22Rv1 (cell line): ENCODE measurements at regions not wholly inside any gene's neighbourhood (a gene's known extent, or its start where the extent isn't known, plus 50 kb on each side); places are given as distances from the start of the nearest gene placed in this dataset.
A peak's percentile ranks its signal among the peaks of the same experiment; 100 is the strongest.
"Not testable (repeated sequence)": the region's sequence is repeated elsewhere in the genome, so short reads cannot be mapped to it uniquely, and the experiment has no call there.

Experiments used
- H3K27ac ChIP-seq: fragments of 450-650 bp; 2 replicates; pipeline ENCODE4 v1.5.1; 2017
- CTCF ChIP-seq: fragments of 450-650 bp; IDR thresholded peaks from 2 replicates; pipeline ENCODE4 v1.5.1; 2017; ENCODE audit warnings: mild to moderate bottlenecking
- ZFX ChIP-seq: fragments of 450-650 bp; IDR thresholded peaks from 2 replicates; pipeline ENCODE4 v1.6.1; 2017; ENCODE audit warnings: antibody characterized with exemption, borderline replicate concordance

GRCh38 chr13:78121459-78122348, 203.1 kb upstream of the EDNRB start:
- TF ChIP-seq ZFX (no peak), CTCF (peak; percentile 85)
- H3K27ac ChIP-seq, result no peak overlapping the region

- no peak overlapping the region for H3K27ac ChIP-seq
- no peak for TF ChIP-seq ZFX
- TF ChIP-seq CTCF, result no peak
Observed at GRCh38 chr13:78121001-78121400, 202.4 kb upstream of the EDNRB start.

GRCh38 chr13:78120144-78120543, 201.5 kb upstream of the EDNRB start:
- H3K27ac ChIP-seq, result not testable (repeated sequence)

- not testable (repeated sequence) for H3K27ac ChIP-seq
Observed at GRCh38 chr13:78117070-78117469, 198.4 kb upstream of the EDNRB start.

GRCh38 chr13:78105656-78106055, 187.0 kb upstream of the EDNRB start:
- TF ChIP-seq CTCF, result no peak
- no peak for TF ChIP-seq ZFX
- no peak overlapping the region for H3K27ac ChIP-seq

- no peak for TF ChIP-seq ZFX
- TF ChIP-seq CTCF, result no peak
Observed at GRCh38 chr13:78103936-78104335, 185.3 kb upstream of the EDNRB start.

GRCh38 chr13:78102741-78103140, 184.1 kb upstream of the EDNRB start:
- no peak overlapping the region for H3K27ac ChIP-seq
- no peak for TF ChIP-seq CTCF
- no peak for TF ChIP-seq ZFX

More at GRCh38 chr13:78103936-78104335, 185.3 kb upstream of the EDNRB start:
- no peak overlapping the region for H3K27ac ChIP-seq

GRCh38 chr13:78102121-78102677, 183.6 kb upstream of the EDNRB start:
- no peak for TF ChIP-seq CTCF
- TF ChIP-seq ZFX, result no peak
- H3K27ac ChIP-seq, result no peak overlapping the region
